ENCODE measurements at regions not wholly inside any gene's neighbourhood (a gene's known extent, or its start where the extent isn't known, plus 50 kb on each side); places are given as distances from the start of the nearest gene placed in this dataset.

GRCh38 chr22:47625531-47626427 is 863.3 kb downstream of the TBC1D22A start:
- H3K9me3 ChIP-seq = no peaks in the 10 kb centered on the region
- H3K27me3 ChIP-seq = no peaks in the 10 kb centered on the region
- DNase-seq (ENCODE audit: low spot score in 2 of 2) = no peak
- TF ChIP-seq CTCF (IDR thresholded peaks at IDR 0.05) = no peak
- TF ChIP-seq POLR2A (IDR thresholded peaks at IDR 0.05) = no peak
- no peak for TF ChIP-seq EP300 (IDR thresholded peaks at IDR 0.05)
- no peaks in the 10 kb centered on the region for H3K36me3 ChIP-seq
- 78 to 86% methylated on average over 30 of the region's 30 CpGs for WGBS, 2 donors
- H3K27ac ChIP-seq = no peak overlapping the region
- no peak overlapping the region for H3K4me3 ChIP-seq
- H3K4me1 ChIP-seq = no peaks in the 10 kb centered on the region

- H3K9me3 ChIP-seq = no peaks in the 10 kb centered on the region
- H3K4me3 ChIP-seq = no peak overlapping the region
- no peak overlapping the region for H3K27ac ChIP-seq
- no peaks in the 10 kb centered on the region for H3K4me1 ChIP-seq
- WGBS, 2 donors = 78 to 90% methylated on average over 8 to 13 of the region's 13 CpGs
- DNase-seq (ENCODE audit: low spot score in 2 of 2) = no peak
- no peaks in the 10 kb centered on the region for H3K36me3 ChIP-seq
- H3K27me3 ChIP-seq = no peaks in the 10 kb centered on the region
- TF ChIP-seq EP300 (IDR thresholded peaks at IDR 0.05) (no peak), POLR2A (IDR thresholded peaks at IDR 0.05) (no peak), CTCF (IDR thresholded peaks at IDR 0.05) (no peak)
Measured at GRCh38 chr22:47625013-47625385, 862.5 kb downstream of the TBC1D22A start.

GRCh38 chr22:47624252-47625012 is 862.0 kb downstream of the TBC1D22A start:
- TF ChIP-seq CTCF (IDR thresholded peaks at IDR 0.05) (no peak), POLR2A (IDR thresholded peaks at IDR 0.05) (no peak), EP300 (IDR thresholded peaks at IDR 0.05) (no peak)
- no peaks in the 10 kb centered on the region for H3K4me1 ChIP-seq
- H3K4me3 ChIP-seq = no peak overlapping the region
- H3K9me3 ChIP-seq = no peaks in the 10 kb centered on the region
- H3K27ac ChIP-seq = no peak overlapping the region
- no peaks in the 10 kb centered on the region for H3K27me3 ChIP-seq
- H3K36me3 ChIP-seq = no peaks in the 10 kb centered on the region
- DNase-seq (ENCODE audit: low spot score in 2 of 2) = no peak
- 92% methylated on average over 22 of the region's 22 CpGs for WGBS, 2 donors

GRCh38 chr22:47623763-47624148 is 861.3 kb downstream of the TBC1D22A start:
- Histone ChIP-seq H3K9me3 (no peaks in the 10 kb centered on the region), H3K27ac (no peak overlapping the region), H3K36me3 (no peaks in the 10 kb centered on the region), H3K4me3 (no peak overlapping the region), H3K27me3 (no peaks in the 10 kb centered on the region), H3K4me1 (no peaks in the 10 kb centered on the region)
- TF ChIP-seq EP300 (IDR thresholded peaks at IDR 0.05) = no peak
- TF ChIP-seq POLR2A (IDR thresholded peaks at IDR 0.05) = no peak
- no peak for TF ChIP-seq CTCF (IDR thresholded peaks at IDR 0.05)
- 78 to 85% methylated on average over 13 to 15 of the region's 15 CpGs for WGBS, 2 donors
- no peak for DNase-seq (ENCODE audit: low spot score in 2 of 2)

All from tibial nerve (tissue), 4 donors.